ENCODE measurements at regions not wholly inside any gene's neighbourhood (a gene's known extent, or its start where the extent isn't known, plus 50 kb on each side); places are given as distances from the start of the nearest gene placed in this dataset.

GRCh38 chr15:72939514-72940228 is 112.6 kb upstream of the NEO1 start:
- TF ChIP-seq CTCF (IDR thresholded peaks at IDR 0.05) = no peak
- no peak for DNase-seq (ENCODE audit: low spot score)

DNA sequence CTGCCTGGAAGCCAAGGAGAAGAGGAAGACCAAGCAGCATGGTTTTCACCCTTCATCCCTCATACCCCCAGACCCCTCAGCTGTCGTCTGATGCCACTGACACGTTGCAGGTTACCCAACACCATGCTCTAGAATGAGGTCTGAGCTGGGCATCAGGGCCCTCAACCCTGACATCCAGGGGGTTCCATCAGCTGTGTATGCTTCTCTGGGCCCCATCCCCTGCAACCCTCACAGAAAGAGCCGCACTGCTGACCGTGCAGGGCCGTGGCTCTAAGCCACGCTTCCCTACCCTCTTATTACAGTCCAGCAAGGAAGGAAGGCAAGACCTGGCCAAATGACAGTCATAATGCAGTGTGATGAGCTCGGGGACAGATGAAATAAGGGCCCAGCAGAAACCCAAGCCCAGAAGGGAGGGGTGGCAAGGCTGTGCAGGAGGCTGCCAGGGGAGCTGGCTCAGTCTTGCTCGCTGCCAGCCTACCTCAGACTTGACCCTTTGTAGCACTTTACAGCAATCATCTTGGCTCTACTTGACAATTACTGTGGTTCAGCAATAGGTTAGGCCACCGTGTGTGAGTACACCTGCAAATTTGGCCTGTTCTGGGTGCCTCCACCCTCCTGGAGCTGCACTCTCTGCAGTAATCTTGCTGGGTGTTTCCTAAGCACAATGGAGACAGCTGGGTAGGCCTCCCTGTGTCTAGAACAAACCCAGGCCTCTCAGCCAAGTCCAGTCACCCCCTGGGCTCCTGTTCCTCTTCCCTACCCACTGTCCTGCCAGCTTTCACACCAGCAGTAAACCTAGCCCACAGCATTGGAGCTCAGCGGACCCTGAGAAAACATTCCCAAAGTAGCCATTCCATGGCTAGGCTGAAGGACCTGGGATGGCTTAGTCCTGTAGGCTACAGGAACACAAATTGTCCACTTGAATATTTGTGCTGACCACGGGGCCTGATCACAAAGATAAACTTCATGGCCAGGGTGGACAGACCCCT is 115.3 kb upstream of the NEO1 start:
- Histone ChIP-seq H3K27ac (no peak overlapping the region), H3K9me3 (no peaks in the 10 kb centered on the region), H3K27me3 (no peaks in the 10 kb centered on the region), H3K4me1 (no peaks in the 10 kb centered on the region), H3K36me3 (no peaks in the 10 kb centered on the region), H3K4me3 (no peak overlapping the region)
- TF ChIP-seq CTCF (IDR thresholded peaks at IDR 0.05) = no peak
- no peak for DNase-seq (ENCODE audit: low spot score)

More at GRCh38 chr15:72939514-72940228, 112.6 kb upstream of the NEO1 start:
- H3K4me1 ChIP-seq = no peaks in the 10 kb centered on the region
- no peaks in the 10 kb centered on the region for H3K9me3 ChIP-seq
- no peaks in the 10 kb centered on the region for H3K27me3 ChIP-seq
- H3K4me3 ChIP-seq = no peak overlapping the region
- H3K36me3 ChIP-seq = no peaks in the 10 kb centered on the region
- no peak overlapping the region for H3K27ac ChIP-seq

DNA sequence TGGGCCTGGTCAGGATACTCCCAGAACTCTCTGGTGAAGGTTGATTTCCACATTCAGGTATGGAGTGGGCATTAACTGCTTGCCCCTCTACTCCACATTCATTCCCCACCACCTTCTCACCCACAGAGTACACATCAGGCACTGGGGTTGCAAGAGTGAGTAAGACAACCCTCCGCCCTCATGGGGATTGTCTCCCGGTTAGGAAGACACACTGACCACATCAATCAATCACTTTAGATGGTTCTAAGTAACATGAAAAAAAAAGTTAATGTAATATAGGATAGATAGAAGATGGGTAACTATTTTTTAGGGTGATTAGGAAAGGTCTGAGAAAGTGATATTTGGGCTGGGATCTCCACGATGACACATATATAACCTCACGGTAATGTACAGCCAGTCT is 116.0 kb upstream of the NEO1 start:
- Histone ChIP-seq H3K27me3 (no peaks in the 10 kb centered on the region), H3K36me3 (no peaks in the 10 kb centered on the region), H3K4me1 (no peaks in the 10 kb centered on the region), H3K4me3 (no peak overlapping the region), H3K27ac (no peak overlapping the region), H3K9me3 (no peaks in the 10 kb centered on the region)
- no peak for TF ChIP-seq CTCF (IDR thresholded peaks at IDR 0.05)
- no peak for DNase-seq (ENCODE audit: low spot score)

DNA sequence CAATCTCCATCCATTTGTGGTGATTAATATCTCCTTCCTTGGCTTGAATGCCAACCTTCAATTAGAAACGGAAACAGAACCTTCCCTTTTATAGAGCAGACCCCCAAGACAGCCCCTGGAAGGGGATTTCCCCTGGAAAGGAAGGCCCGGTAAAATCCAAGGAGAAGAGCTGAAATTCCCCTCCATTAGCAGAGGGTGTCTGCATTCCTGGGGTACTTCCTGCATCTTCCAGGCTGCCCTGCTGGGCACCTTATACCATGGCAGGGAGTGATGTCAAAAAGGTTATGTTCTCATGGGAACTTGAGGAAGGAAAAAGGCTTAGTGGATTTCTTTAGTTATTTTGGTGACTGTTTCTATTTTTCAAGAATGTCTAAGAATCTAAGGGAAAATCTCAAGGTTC is 116.7 kb upstream of the NEO1 start:
- no peaks in the 10 kb centered on the region for H3K4me1 ChIP-seq
- no peak for TF ChIP-seq CTCF (IDR thresholded peaks at IDR 0.05)
- H3K27ac ChIP-seq = no peak overlapping the region
- no peaks in the 10 kb centered on the region for H3K9me3 ChIP-seq
- H3K4me3 ChIP-seq = no peak overlapping the region
- DNase-seq (ENCODE audit: low spot score) = no peak
- no peaks in the 10 kb centered on the region for H3K27me3 ChIP-seq
- H3K36me3 ChIP-seq = no peaks in the 10 kb centered on the region

GRCh38 chr15:72934921-72935320 is 117.3 kb upstream of the NEO1 start:
- no peak for DNase-seq (ENCODE audit: low spot score)
- Histone ChIP-seq H3K27me3 (no peaks in the 10 kb centered on the region), H3K4me3 (no peak overlapping the region), H3K9me3 (no peaks in the 10 kb centered on the region), H3K4me1 (no peaks in the 10 kb centered on the region), H3K36me3 (no peaks in the 10 kb centered on the region), H3K27ac (no peak overlapping the region)
- TF ChIP-seq CTCF (IDR thresholded peaks at IDR 0.05) = no peak
